ENCODE measurements at regions not wholly inside any gene's neighbourhood (a gene's known extent, or its start where the extent isn't known, plus 50 kb on each side); places are given as distances from the start of the nearest gene placed in this dataset.
"Not testable (repeated sequence)": the region's sequence is repeated elsewhere in the genome, so short reads cannot be mapped to it uniquely, and the experiment has no call there.

DNA sequence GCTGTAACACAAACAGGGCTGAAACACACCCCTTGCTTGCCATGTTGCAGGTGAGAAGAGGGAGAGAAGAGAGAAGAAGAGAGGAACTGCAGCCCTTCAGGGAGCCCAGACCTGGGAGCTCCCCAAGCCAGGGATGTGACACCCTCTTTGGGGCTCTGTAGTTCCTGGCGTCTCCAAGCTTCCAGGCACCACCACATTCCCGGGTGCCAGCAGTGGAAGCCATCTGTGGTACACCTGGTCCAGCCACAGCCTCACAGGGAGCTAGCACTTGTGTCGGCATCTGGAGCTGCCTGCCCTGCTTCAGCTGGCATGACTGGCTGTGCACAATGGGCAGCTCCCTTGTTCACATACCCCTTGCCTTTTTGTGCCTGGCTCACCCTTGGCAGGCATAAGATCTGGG, 182.1 kb downstream of the DEPDC1B start:
- DNase-seq (ENCODE audit: low read depth in 2 of 3, low spot score in 1 of 3), result no peak

DNA sequence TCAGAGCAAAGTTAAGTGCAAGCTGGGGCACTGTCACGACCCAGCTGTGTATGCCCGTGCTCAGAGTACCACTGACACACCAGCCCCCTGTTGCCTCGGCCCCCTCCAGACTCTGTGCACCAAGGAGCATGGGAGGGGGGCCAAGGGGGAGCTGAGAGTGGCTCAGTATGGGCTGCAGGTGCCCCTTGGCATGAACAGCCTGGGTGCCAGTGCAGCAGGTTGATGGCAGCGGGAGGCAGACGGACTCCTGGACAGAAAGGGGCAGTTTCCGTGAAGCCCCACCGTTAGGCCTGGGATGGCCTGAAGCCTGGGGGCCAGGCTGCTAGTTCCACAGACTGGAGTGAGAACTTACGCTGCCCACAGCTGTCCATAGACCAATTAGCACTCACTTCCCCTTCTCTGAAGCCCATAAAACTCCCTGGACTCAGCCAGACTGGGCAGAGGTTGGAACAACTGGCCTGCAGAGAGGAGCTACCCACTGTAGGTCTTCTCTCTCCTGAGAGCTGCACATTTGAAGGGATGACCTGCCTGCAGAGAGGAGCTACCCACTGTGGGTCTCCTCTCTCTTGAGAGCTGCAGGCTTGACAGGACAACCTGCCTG, 182.8 kb downstream of the DEPDC1B start:
- DNase-seq (ENCODE audit: low read depth in 2 of 3, low spot score in 1 of 3), result no peak

DNA sequence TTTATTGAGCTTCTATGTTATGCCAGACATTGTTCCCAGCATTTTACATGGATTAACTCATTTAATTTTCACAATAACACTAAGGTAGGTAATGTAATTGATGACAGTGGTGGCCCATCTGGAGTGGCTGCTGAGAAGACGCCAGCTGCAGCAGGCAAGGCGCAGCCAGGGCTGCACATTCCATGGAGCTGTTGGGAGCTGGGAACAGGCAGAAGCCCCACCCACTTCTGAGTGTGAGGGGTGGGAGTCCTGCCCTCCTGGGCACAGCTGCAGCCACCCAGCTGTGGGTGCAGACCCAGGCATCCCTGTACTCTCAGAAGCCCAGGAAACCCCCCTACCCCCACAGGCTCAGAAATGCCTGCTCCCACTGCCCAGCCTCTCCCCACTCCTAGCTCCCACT, 183.3 kb downstream of the DEPDC1B start:
- no peak for DNase-seq (ENCODE audit: low read depth in 2 of 3, low spot score in 1 of 3)

- no peak for DNase-seq (ENCODE audit: low read depth in 2 of 3, low spot score in 1 of 3)
These were observed 185.8 kb downstream of the DEPDC1B start for GRCh38 chr5:60514152-60514551.

DNA sequence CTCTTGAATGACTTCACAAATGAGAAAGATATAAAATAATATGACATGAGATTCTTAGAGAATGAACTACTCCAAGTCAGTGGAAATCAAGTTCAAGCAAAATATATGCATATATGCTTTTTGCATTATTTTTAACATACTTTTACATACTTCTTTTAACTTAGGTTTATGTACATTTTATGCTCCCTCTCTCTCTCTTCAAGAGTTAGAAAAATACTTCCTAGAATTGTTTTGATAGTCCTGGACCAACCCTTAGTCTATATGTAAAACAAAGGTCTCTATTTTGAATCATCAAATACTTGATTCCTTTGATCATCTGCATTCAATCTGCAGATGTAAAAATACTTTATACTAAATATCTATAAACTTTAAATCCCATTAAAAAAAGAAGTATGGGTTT, 187.8 kb downstream of the DEPDC1B start:
- no peak for DNase-seq (ENCODE audit: low read depth in 2 of 3, low spot score in 1 of 3)

- DNase-seq (ENCODE audit: low read depth in 2 of 3, low spot score in 1 of 3), result no peak
These were observed 189.3 kb downstream of the DEPDC1B start for GRCh38 chr5:60510663-60511062.

GRCh38 chr5:60510049-60510448, 189.9 kb downstream of the DEPDC1B start:
- DNase-seq (ENCODE audit: low read depth in 2 of 3, low spot score in 1 of 3), result no peak

DNA sequence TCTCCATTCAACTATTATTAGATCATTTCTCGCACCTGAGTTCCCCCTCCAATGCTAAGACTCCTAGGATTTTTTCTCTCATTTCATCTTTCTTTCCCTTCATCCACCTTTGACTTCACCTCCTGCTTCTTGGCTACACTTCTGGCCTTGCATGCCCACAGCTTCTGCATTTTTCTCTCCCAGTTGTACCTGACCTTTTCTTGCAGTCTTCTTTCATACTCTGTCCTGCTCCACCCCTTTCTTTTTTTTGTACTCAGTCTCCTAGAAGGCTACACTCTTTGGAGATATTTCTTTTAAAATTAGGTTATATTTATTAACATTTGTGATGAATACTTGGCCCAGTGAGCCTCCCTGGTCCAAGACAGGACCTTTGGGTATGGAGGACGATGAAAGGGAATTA, 190.4 kb downstream of the DEPDC1B start:
- no peak for DNase-seq (ENCODE audit: low read depth in 2 of 3, low spot score in 1 of 3)

- DNase-seq (ENCODE audit: low read depth in 2 of 3, low spot score in 1 of 3), result no peak
These were observed 192.3 kb downstream of the DEPDC1B start for GRCh38 chr5:60507687-60508086.

- DNase-seq (ENCODE audit: low read depth in 2 of 3, low spot score in 1 of 3), result no peak
These were observed 194.4 kb downstream of the DEPDC1B start for GRCh38 chr5:60505373-60506171.

- no peak for DNase-seq (ENCODE audit: low read depth in 2 of 3, low spot score in 1 of 3)
These were observed 195.6 kb downstream of the DEPDC1B start for GRCh38 chr5:60504342-60504741.

DNA sequence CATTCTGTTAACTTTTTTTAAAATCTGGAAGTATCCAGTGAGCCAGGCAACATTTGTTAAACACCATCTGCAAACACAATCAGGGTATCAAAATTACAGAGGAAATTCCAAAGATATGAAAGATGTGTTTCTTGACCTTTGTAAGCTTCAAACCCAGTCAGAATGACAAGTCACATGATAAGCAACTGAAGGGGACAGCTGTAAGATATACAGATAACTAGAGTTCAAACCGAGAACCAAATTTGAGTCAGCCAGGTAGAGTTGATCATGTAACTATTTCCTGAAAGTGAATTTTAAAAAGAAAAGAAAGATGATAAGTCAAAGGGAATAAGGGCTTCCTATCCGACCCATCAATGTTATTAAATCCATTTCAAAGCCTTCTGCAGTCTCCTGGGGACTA, 196.2 kb downstream of the DEPDC1B start:
- DNase-seq (ENCODE audit: low read depth in 2 of 3, low spot score in 1 of 3), result no peak

DNA sequence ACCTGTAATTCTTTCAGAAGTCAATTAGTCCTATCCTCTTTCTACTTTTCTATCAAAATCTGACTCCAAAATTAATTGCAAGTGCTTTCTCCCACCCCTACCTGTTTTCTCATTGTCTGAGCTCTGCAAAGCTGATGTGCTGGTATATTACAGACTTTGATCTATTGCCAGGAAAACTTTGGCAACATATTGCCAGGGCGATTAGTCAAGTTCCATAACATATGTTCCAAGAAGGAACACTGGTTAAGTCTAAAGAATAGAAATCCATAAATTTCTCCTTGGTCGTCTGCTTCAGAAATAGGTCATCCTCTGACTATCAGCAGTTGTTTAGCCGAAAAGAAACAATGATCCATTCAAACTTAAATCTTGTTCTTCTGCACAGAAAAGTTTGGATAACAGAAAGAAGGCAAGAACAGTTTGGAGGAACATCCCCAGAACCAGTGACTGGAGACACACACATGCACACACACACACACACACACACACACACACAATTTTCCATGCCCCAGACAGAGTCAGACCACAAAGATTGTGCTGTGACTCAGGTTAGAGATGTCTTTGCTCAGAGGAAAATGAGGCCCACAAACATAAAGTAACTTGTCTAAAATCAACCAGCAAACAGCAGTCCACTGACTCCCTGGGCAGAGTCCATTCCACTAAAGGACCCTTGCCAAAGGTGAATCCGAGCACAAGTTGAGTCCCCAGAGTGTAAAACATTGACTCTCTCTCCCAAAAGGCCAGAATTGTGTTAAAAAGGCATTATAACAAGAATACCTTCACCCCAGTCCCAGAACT, 202.1 kb downstream of the DEPDC1B start:
- no peak for DNase-seq (ENCODE audit: low read depth in 2 of 3, low spot score in 1 of 3)

DNA sequence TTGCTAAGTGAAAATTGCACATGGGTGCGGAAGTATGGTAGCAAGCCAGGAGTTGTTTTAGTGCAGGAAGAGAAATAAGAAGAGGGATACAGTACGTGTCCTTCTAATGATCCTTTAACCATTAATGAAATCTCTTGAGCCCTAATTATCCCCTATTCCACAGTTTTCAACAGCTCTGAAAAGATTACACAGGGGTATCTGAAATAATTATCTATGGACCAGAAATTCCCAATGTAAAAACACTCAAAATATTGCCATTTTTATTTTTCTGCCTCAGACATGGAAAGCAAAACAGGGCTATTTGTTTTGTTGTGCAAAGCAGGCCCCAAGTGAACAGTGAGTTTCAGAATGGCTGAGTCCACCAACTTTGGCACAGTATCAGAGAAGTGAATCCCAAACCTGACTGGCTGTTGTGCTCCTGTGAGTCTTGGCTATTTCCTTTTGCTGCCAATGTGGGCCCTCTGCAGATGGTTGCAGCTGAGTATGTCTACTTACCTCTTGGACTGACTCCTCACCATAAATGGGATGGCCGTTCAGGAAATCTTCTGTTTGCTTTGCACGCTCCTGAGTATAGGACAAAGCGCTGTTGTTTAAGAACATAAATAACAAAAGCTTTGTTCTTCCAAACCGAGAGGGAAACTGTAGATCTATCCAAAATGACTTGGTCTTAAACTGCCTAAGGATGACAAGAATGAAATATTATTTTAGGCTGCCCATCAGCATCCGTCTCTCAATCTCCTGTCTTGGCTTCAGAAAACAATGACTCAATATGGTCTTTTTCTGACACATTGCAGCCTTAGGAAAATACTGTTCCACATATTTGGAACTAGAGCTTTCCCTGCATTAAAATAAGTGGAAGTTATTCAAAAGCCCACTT, 204.1 kb downstream of the DEPDC1B start:
- no peak for DNase-seq (ENCODE audit: low read depth in 2 of 3, low spot score in 1 of 3)

GRCh38 chr5:60494635-60495034, 205.3 kb downstream of the DEPDC1B start:
- DNase-seq (ENCODE audit: low read depth in 2 of 3, low spot score in 1 of 3), result no peak

GRCh38 chr5:60494144-60494543, 205.8 kb downstream of the DEPDC1B start:
- DNase-seq (ENCODE audit: low read depth in 2 of 3, low spot score in 1 of 3), result no peak

DNA sequence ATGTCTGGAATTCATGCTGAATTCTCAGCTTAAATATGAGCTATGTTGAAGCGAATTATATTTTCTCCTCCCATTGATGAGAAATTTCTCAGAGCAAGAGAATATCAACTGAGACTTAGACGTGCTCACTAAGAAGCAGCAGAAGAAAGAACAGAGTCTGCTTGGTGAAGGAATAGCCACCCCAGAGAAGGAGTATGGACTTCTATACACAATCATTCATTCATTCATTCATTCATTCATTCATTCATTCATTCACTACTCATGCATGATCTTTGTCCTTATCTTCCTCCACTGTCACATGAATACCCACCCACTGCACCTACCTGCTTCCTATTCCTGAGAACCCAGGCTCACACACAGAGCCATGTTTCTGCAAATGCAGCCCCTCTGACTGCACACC, 206.6 kb downstream of the DEPDC1B start:
- no peak for DNase-seq (ENCODE audit: low read depth in 2 of 3, low spot score in 1 of 3)

DNA sequence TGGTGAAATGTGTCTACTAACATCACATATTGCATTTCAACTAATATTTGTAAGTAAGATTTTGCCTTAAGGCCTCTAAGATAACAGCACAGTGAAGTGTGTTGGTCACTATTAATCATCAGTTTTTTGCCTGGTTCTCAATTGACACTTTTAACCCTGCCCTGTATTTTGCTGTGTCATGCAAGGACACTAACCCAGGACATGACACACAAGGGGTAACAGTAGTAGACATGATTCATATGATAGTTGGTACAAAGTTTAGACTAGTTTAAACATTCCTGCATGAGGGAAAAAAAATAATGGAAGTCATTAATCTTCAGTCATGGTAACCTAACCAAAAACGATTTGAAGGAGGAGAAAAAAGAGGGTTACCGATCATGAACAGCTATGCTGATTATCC, 207.0 kb downstream of the DEPDC1B start:
- DNase-seq (ENCODE audit: low read depth in 2 of 3, low spot score in 1 of 3), result no peak

DNA sequence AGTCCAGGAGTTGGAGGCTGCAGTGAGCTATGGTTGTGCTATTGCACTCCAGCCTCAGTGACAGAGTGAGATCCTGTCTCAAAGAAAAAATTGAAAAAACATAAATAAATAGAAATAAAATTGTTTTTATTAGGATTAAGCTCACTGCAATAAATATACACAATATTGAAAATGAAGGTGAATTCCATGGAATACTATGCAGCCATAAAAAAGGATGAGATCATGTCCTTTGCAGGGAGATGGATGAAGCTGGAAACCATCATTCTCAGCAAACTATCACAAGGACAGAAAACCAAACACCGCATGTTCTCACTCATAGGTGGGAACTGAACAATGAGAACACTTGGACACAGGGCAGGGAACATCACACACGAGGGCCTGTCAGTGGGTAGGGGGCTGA, 207.6 kb downstream of the DEPDC1B start:
- not testable (repeated sequence) for DNase-seq (ENCODE audit: low read depth in 2 of 3, low spot score in 1 of 3)

GRCh38 chr5:60490597-60491166, 209.3 kb downstream of the DEPDC1B start:
- DNase-seq (ENCODE audit: low read depth in 2 of 3, low spot score in 1 of 3), result no peak

DNA sequence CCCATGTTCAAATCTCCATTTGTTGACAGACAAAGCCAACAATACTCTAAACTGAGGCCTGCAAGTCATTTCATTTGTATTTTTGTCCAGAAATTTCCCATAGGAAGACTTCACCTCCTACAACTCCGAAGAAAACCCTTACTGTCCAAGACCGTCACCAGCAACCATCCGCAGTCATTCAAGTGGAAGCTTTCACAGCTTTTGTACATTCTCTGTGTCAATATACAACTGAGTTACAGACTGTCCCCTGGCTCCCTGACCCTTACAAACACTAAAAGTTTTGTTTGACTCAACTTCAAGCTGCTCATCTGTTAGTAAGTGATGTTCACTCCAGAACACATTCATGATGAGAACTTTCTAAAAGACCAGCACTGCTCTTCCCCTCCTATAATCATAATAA, 210.1 kb downstream of the DEPDC1B start:
- no peak for DNase-seq (ENCODE audit: low read depth in 2 of 3, low spot score in 1 of 3)
